ENCODE measurements at regions not wholly inside any gene's neighbourhood (a gene's known extent, or its start where the extent isn't known, plus 50 kb on each side); places are given as distances from the start of the nearest gene placed in this dataset.
A peak's percentile ranks its signal among the peaks of the same experiment; 100 is the strongest.

DNA sequence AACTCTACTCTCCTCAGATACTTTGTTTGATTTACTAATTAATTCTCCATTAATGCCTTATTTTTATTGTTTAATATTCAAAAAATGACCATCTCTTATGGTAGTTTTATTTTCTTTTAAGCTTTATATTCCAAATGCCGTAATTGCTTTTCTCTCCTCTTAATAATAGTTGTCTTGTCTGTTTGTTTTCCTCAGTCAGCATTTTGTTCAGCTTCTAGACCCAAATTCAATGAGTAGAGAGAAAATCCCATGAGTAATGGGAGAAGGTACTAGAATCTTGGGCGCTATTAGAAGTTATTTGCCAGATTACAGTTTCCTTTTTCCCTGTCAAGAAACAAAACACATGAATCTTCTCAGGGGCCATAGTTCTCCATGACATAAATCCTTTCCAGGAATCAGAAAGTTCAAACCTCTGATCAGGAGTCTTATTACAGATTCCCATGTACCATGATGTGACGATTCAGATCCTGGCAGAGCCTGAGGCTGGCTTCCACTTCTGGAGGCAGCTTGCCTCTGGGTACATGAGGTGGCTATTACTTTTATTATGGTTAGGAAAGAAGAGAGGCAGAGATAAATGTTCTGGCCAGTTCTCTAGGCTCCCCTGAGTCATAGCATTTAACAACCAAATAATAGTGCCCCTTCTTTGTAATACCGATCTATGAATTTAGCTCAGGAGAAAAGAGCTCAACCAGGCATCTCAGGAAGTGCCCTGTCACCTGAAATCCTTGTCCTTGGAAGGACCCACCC is 485.1 kb upstream of the SETBP1 start:
- H3K18ac ChIP-seq (ENCODE audit: low read length): no peak overlapping the region
- no peak for DNase-seq (ENCODE audit: low spot score)
- no peak overlapping the region for H2BK12ac ChIP-seq (ENCODE audit: low read length)
- no peak overlapping the region for H3K4me3 ChIP-seq (ENCODE audit: low read length in 2 of 2)
- H3K23ac ChIP-seq (ENCODE audit: low read depth, low read length, poor library complexity): no peak overlapping the region
- no peak overlapping the region for H2AK5ac ChIP-seq (ENCODE audit: low read depth, low read length)
- no peak overlapping the region for H4K91ac ChIP-seq (ENCODE audit: low read depth, low read length, poor library complexity)
- no peaks in the 10 kb centered on the region for H3K79me1 ChIP-seq (ENCODE audit: low read depth, low read length)
- no peak overlapping the region for H3K9ac ChIP-seq (ENCODE audit: low read depth, low read length, poor library complexity)
- WGBS, 2 donors (ENCODE audit: extremely low coverage in 2 of 2, insufficient read length in 2 of 2, insufficient replicate concordance in 1 of 2): no CpG with 5 or more reads among the region's 4 CpGs
- H3K4me1 ChIP-seq (ENCODE audit: control insufficient read depth in 2 of 2, insufficient read depth in 1 of 2, low read depth in 1 of 2, low read length in 2 of 2): no peaks in the 10 kb centered on the region
- H3K36me3 ChIP-seq (replicated peaks in 1 of 2; ENCODE audit: control insufficient read depth in 2 of 2, insufficient read depth in 2 of 2, low read length in 2 of 2): no peaks in the 10 kb centered on the region
- no peak overlapping the region for H3K4me2 ChIP-seq (ENCODE audit: insufficient read depth, low read length, poor library complexity, severe bottlenecking)
- no peaks in the 10 kb centered on the region for H3K9me3 ChIP-seq (replicated peaks in 1 of 2; ENCODE audit: control insufficient read depth in 2 of 2, insufficient read depth in 1 of 2, low read depth in 1 of 2, low read length in 2 of 2)
- no peak overlapping the region for H2BK120ac ChIP-seq (ENCODE audit: low read depth, low read length)
- no peak overlapping the region for H2AFZ ChIP-seq (ENCODE audit: low read length)
- H2BK15ac ChIP-seq (ENCODE audit: low read length): no peak overlapping the region
- H3K14ac ChIP-seq (ENCODE audit: low read length): no peak overlapping the region
- no peaks in the 10 kb centered on the region for H3K27me3 ChIP-seq (ENCODE audit: control insufficient read depth in 3 of 3, insufficient read depth in 3 of 3, low read depth in 1 of 3, low read length in 3 of 3)
- H3K27ac ChIP-seq (replicated peaks; ENCODE audit: low read length): no peak overlapping the region
- H2BK5ac ChIP-seq (ENCODE audit: low read length): no peak overlapping the region
- no peak overlapping the region for H4K8ac ChIP-seq (ENCODE audit: low read depth, low read length)
- no peak overlapping the region for H3K4ac ChIP-seq (ENCODE audit: low read length)

DNA sequence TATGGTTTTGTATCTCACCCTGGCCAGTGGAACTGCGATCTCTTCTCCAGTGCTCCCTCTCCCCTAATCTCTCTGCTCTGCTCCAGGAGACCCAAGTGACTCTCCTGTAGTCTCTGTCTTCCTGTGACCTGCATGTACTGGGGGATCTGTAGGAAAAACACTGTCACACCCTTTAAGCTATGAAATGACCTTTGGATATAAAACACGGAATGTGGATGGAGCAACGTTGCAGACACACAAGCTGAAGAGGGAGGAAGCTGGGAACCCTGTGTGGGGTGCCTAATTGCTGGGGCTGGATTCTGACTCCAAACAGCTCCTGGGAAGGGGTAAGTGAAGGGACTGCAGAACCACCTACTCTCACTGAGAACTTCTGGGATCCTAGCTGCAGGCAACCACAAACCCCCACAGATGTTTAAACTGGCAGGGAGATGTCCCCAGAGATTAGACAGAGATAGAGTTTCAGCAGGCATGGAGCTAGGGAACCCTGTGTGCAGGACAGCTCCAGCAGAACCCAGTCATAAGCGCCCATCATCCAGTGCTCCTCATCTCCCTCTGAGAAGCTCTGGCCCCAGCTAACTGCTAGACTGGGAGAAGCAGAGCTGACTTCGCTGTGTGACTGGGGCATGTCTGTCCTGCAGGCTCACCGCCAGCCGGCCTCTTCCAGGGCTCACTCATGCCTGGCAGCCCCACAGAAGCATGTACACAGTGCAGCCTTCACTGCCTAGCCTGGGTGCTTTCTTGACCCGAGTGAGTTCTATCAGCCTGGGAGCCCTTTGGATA is 482.7 kb upstream of the SETBP1 start:
- Histone ChIP-seq H3K4me1 (ENCODE audit: control insufficient read depth in 2 of 2, insufficient read depth in 1 of 2, low read depth in 1 of 2, low read length in 2 of 2) (no peaks in the 10 kb centered on the region), H3K9me3 (replicated peaks in 1 of 2; ENCODE audit: control insufficient read depth in 2 of 2, insufficient read depth in 1 of 2, low read depth in 1 of 2, low read length in 2 of 2) (no peaks in the 10 kb centered on the region), H2BK120ac (ENCODE audit: low read depth, low read length) (no peak overlapping the region), H3K79me1 (ENCODE audit: low read depth, low read length) (no peaks in the 10 kb centered on the region), H3K14ac (ENCODE audit: low read length) (no peak overlapping the region), H2BK12ac (ENCODE audit: low read length) (no peak overlapping the region), H2BK5ac (ENCODE audit: low read length) (no peak overlapping the region), H3K9ac (ENCODE audit: low read depth, low read length, poor library complexity) (no peak overlapping the region), H3K27me3 (ENCODE audit: control insufficient read depth in 3 of 3, insufficient read depth in 3 of 3, low read depth in 1 of 3, low read length in 3 of 3) (no peaks in the 10 kb centered on the region), H3K18ac (ENCODE audit: low read length) (peak overlapping the region; percentile 72), H3K4me2 (ENCODE audit: insufficient read depth, low read length, poor library complexity, severe bottlenecking) (no peak overlapping the region), H2AK5ac (ENCODE audit: low read depth, low read length) (no peak overlapping the region), H4K8ac (ENCODE audit: low read depth, low read length) (no peak overlapping the region), H3K27ac (replicated peaks; ENCODE audit: low read length) (no peak overlapping the region), H3K4ac (ENCODE audit: low read length) (no peak overlapping the region), H2BK15ac (ENCODE audit: low read length) (no peak overlapping the region), H3K4me3 (ENCODE audit: low read length in 2 of 2) (no peak overlapping the region), H2AFZ (ENCODE audit: low read length) (peak overlapping the region; percentile 3), H3K23ac (ENCODE audit: low read depth, low read length, poor library complexity) (no peak overlapping the region), H3K36me3 (replicated peaks in 1 of 2; ENCODE audit: control insufficient read depth in 2 of 2, insufficient read depth in 2 of 2, low read length in 2 of 2) (no peaks in the 10 kb centered on the region), H4K91ac (ENCODE audit: low read depth, low read length, poor library complexity) (no peak overlapping the region)
- no peak for DNase-seq (ENCODE audit: low spot score)
- no CpG with 5 or more reads among the region's 8 CpGs for WGBS, 2 donors (ENCODE audit: extremely low coverage in 2 of 2, insufficient read length in 2 of 2, insufficient replicate concordance in 1 of 2)

DNA sequence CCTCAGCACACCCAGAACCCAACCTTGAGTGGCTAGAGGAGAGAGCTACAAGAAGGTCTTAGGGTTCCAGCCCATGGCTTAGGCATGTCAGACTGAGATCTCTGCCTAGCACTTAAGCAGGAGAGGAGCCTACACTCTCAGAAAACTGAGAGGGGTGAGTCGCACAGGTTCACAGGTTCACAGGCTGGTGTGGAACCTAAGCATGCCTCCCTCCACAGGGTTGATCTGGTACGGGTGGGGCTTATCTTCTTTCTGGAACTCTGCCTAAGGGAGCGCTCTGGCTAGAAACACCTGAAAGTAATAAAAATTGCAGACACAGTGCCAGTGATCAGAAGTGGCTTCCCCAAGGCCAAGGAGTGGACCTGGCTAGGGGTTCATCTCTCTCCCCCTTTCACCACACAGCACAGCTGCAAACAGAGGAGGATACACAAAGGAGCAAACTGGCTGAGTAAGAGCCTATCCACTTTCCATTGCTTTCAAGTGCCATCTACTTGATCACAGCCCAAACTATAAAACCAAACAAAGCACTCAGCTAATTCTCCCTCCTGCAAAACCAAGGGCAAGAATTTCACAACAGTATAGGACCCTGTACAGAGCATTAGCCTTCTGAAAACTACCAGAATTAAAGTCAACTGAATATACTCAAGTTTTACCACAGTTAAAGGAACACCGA is 481.9 kb upstream of the SETBP1 start:
- Histone ChIP-seq H4K8ac (ENCODE audit: low read depth, low read length) (no peak overlapping the region), H3K4me1 (ENCODE audit: control insufficient read depth in 2 of 2, insufficient read depth in 1 of 2, low read depth in 1 of 2, low read length in 2 of 2) (no peaks in the 10 kb centered on the region), H3K9me3 (replicated peaks in 1 of 2; ENCODE audit: control insufficient read depth in 2 of 2, insufficient read depth in 1 of 2, low read depth in 1 of 2, low read length in 2 of 2) (no peaks in the 10 kb centered on the region), H4K91ac (ENCODE audit: low read depth, low read length, poor library complexity) (no peak overlapping the region), H3K14ac (ENCODE audit: low read length) (no peak overlapping the region), H3K27me3 (ENCODE audit: control insufficient read depth in 3 of 3, insufficient read depth in 3 of 3, low read depth in 1 of 3, low read length in 3 of 3) (no peaks in the 10 kb centered on the region), H3K4ac (ENCODE audit: low read length) (no peak overlapping the region), H2BK120ac (ENCODE audit: low read depth, low read length) (no peak overlapping the region), H3K27ac (replicated peaks; ENCODE audit: low read length) (no peak overlapping the region), H3K79me1 (ENCODE audit: low read depth, low read length) (no peaks in the 10 kb centered on the region), H3K9ac (ENCODE audit: low read depth, low read length, poor library complexity) (no peak overlapping the region), H2AK5ac (ENCODE audit: low read depth, low read length) (no peak overlapping the region), H2BK15ac (ENCODE audit: low read length) (no peak overlapping the region), H3K36me3 (replicated peaks in 1 of 2; ENCODE audit: control insufficient read depth in 2 of 2, insufficient read depth in 2 of 2, low read length in 2 of 2) (no peaks in the 10 kb centered on the region), H2BK12ac (ENCODE audit: low read length) (no peak overlapping the region), H3K23ac (ENCODE audit: low read depth, low read length, poor library complexity) (no peak overlapping the region), H3K18ac (ENCODE audit: low read length) (no peak overlapping the region), H3K4me3 (ENCODE audit: low read length in 2 of 2) (no peak overlapping the region), H3K4me2 (ENCODE audit: insufficient read depth, low read length, poor library complexity, severe bottlenecking) (no peak overlapping the region), H2BK5ac (ENCODE audit: low read length) (no peak overlapping the region), H2AFZ (ENCODE audit: low read length) (peak overlapping the region; percentile 22)
- no peak for DNase-seq (ENCODE audit: low spot score)
- WGBS, 2 donors (ENCODE audit: extremely low coverage in 2 of 2, insufficient read length in 2 of 2, insufficient replicate concordance in 1 of 2): no CpG with 5 or more reads among the region's 4 CpGs

DNA sequence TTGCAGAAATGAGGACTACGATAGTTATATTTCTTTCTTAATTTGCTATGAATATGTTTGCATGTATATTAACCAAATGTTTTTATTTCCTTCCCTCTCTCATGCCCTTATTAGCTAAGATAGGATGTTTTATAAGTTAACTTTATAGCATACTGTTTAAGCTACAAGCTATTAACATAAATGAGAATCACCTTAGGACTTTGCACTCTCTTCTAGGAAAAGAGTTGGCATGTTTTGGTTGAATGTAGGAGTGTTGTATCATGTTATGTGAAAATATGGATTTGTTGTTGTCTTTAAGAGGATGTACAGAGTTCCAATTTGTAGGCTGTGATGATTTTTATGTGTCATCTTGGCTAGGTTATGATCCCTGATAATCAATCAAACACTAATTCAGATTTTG is 467.4 kb upstream of the SETBP1 start:
- Histone ChIP-seq H2BK12ac (ENCODE audit: low read length) (no peak overlapping the region), H3K9me3 (replicated peaks in 1 of 2; ENCODE audit: control insufficient read depth in 2 of 2, insufficient read depth in 1 of 2, low read depth in 1 of 2, low read length in 2 of 2) (no peaks in the 10 kb centered on the region), H3K4me1 (ENCODE audit: control insufficient read depth in 2 of 2, insufficient read depth in 1 of 2, low read depth in 1 of 2, low read length in 2 of 2) (no peaks in the 10 kb centered on the region), H3K4ac (ENCODE audit: low read length) (no peak overlapping the region), H3K79me1 (ENCODE audit: low read depth, low read length) (no peaks in the 10 kb centered on the region), H3K4me2 (ENCODE audit: insufficient read depth, low read length, poor library complexity, severe bottlenecking) (no peak overlapping the region), H3K36me3 (replicated peaks in 1 of 2; ENCODE audit: control insufficient read depth in 2 of 2, insufficient read depth in 2 of 2, low read length in 2 of 2) (no peaks in the 10 kb centered on the region), H3K9ac (ENCODE audit: low read depth, low read length, poor library complexity) (no peak overlapping the region), H3K27ac (replicated peaks; ENCODE audit: low read length) (no peak overlapping the region), H2BK5ac (ENCODE audit: low read length) (no peak overlapping the region), H4K8ac (ENCODE audit: low read depth, low read length) (no peak overlapping the region), H2AFZ (ENCODE audit: low read length) (no peak overlapping the region), H3K18ac (ENCODE audit: low read length) (no peak overlapping the region), H3K14ac (ENCODE audit: low read length) (no peak overlapping the region), H2BK120ac (ENCODE audit: low read depth, low read length) (no peak overlapping the region), H3K4me3 (ENCODE audit: low read length in 2 of 2) (no peak overlapping the region), H3K27me3 (ENCODE audit: control insufficient read depth in 3 of 3, insufficient read depth in 3 of 3, low read depth in 1 of 3, low read length in 3 of 3) (no peaks in the 10 kb centered on the region), H2BK15ac (ENCODE audit: low read length) (no peak overlapping the region), H3K23ac (ENCODE audit: low read depth, low read length, poor library complexity) (no peak overlapping the region), H2AK5ac (ENCODE audit: low read depth, low read length) (no peak overlapping the region), H4K91ac (ENCODE audit: low read depth, low read length, poor library complexity) (no peak overlapping the region)
- no CpG with 5 or more reads among the region's 1 CpG for WGBS, 2 donors (ENCODE audit: extremely low coverage in 2 of 2, insufficient read length in 2 of 2, insufficient replicate concordance in 1 of 2)
- DNase-seq (ENCODE audit: low spot score): no peak
